ENCODE measurements at regions not wholly inside any gene's neighbourhood (a gene's known extent, or its start where the extent isn't known, plus 50 kb on each side); places are given as distances from the start of the nearest gene placed in this dataset.

GRCh38 chr15:98568382-98569017 is 79.8 kb upstream of the IGF1R start:
- DNase-seq, result no peak

GRCh38 chr15:98570119-98570518 is 78.2 kb upstream of the IGF1R start:
- no peak for DNase-seq

GRCh38 chr15:98580572-98580971 is 67.8 kb upstream of the IGF1R start:
- DNase-seq, result no peak

GRCh38 chr15:98581715-98582114 is 66.6 kb upstream of the IGF1R start:
- DNase-seq, result no peak

- no peak for DNase-seq
Observed at GRCh38 chr15:98582900-98583554, 65.3 kb upstream of the IGF1R start.

GRCh38 chr15:98583771-98584430 is 64.4 kb upstream of the IGF1R start:
- no peak for DNase-seq

GRCh38 chr15:98586066-98586465 is 62.3 kb upstream of the IGF1R start:
- no peak for DNase-seq

- DNase-seq, result no peak
Observed at GRCh38 chr15:98592136-98592535, 56.2 kb upstream of the IGF1R start.

GRCh38 chr15:98596131-98596530 is 52.2 kb upstream of the IGF1R start:
- DNase-seq, result no peak

GRCh38 chr15:98596885-98597392 is 51.4 kb upstream of the IGF1R start:
- no peak for DNase-seq

- DNase-seq, result no peak
Observed at GRCh38 chr15:98597666-98598065, 50.7 kb upstream of the IGF1R start.
